AG09309 (cell line): ENCODE measurements at regions not wholly inside any gene's neighbourhood (a gene's known extent, or its start where the extent isn't known, plus 50 kb on each side); places are given as distances from the start of the nearest gene placed in this dataset.

ENCODE experiments used
- DNase-seq: peaks from one replicate; pipeline ENCODE4 v3.0.0-alpha.2; 2010; ENCODE audit warnings: low read depth
- H3K4me3 ChIP-seq: 2 replicates; pipeline ENCODE4 v1.5.1; 2011; ENCODE audit warnings: mild to moderate bottlenecking, low read depth, low read length, moderate library complexity; ENCODE audit not compliant: control insufficient read depth
- TF ChIP-seq, protein P1 (sequence below): IDR thresholded peaks from 2 replicates; pipeline ENCODE4 v1.5.1; 2011; ENCODE audit warnings: mild to moderate bottlenecking, low read depth, low read length, inconsistent platforms; ENCODE audit not compliant: insufficient read depth, control insufficient read depth; ENCODE audit errors: missing control alignments

DNA sequence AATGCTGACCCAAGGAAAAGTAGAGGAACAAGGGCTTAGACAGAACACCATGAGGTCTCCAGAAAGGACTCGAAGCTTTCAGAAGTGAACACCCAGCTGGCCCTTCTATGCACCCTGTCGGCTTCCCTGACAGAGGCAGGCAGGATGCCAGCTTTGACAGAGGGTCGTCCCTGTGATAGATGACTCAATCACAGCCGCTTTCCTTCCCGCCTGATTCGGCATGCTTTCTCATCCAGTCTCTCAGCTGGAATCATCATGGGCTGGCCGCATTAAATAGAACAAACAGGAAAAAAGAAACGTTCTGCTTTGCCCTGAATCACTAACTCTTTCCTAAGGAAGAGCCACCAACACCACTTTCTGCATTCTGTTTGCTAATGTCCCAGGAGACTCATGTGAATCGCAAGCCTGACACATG is 140.3 kb upstream of the RAB12 start:
- no peak overlapping the region for H3K4me3 ChIP-seq
- TF ChIP-seq, protein P1, sequence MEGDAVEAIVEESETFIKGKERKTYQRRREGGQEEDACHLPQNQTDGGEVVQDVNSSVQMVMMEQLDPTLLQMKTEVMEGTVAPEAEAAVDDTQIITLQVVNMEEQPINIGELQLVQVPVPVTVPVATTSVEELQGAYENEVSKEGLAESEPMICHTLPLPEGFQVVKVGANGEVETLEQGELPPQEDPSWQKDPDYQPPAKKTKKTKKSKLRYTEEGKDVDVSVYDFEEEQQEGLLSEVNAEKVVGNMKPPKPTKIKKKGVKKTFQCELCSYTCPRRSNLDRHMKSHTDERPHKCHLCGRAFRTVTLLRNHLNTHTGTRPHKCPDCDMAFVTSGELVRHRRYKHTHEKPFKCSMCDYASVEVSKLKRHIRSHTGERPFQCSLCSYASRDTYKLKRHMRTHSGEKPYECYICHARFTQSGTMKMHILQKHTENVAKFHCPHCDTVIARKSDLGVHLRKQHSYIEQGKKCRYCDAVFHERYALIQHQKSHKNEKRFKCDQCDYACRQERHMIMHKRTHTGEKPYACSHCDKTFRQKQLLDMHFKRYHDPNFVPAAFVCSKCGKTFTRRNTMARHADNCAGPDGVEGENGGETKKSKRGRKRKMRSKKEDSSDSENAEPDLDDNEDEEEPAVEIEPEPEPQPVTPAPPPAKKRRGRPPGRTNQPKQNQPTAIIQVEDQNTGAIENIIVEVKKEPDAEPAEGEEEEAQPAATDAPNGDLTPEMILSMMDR: no peak
- no peak for DNase-seq

- H3K4me3 ChIP-seq: no peak overlapping the region
- peak; percentile 18 for DNase-seq
- TF ChIP-seq, protein P1: no peak
Measured at GRCh38 chr18:8469544-8470130, 139.6 kb upstream of the RAB12 start.

DNA sequence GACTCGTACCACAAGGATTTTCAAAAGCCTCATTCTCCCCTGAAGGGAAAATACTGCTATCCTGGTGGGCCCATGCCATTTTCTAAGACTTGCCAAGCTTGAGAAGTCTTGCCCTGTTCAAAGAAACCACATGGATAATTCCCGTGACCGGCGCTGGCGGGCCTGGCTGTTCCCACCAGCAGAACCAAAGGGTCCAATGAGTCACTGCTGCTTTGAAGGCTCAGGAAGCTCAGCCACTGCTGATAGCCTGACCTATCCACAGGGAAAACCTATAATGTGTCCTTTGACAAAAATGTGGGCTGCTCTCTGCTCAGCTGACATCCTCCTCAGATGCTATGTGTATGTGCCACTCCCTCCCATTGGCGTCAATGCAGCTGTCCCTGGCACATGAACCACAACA is 137.9 kb upstream of the RAB12 start:
- TF ChIP-seq, protein P1: no peak
- H3K4me3 ChIP-seq: no peak overlapping the region
- DNase-seq: no peak

DNA sequence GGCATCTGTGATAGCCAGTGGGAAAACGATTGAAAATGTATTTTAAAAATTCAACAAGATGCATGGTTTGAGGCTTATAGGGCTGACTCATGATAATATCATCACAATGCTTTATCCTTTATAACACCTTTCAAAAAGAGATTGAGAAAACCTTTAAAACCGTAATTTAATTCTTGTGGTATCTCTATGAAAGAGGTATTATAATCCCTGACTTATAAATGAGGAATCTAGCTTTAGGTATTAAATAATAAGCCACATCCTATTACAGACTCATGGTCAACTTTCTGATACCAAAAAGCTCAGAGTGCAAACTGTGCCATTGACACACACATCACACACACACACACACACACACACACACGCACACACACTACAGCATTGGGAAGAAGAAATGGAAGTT is 134.6 kb upstream of the RAB12 start:
- TF ChIP-seq, protein P1: no peak
- H3K4me3 ChIP-seq: no peak overlapping the region
- no peak for DNase-seq

DNA sequence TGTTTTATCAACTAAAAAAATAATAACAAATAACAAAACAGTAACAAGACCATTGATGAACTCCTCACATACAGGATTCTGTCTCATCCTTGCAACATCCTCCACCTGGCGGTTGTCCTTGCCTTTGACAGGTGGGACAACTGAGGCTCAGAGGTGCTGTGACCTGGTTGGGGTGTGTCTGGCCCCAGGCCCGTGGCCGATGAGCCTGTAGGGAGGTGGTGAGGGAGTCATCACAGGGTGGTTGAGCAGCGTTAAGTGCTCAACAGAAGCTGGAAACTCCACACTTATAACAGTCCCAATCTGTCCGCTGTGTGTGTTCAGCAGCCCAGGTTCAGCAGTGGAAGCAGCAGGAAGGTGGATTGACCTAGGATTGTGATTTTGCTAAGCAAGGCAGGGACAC is 131.6 kb upstream of the RAB12 start:
- no peak for DNase-seq
- no peak overlapping the region for H3K4me3 ChIP-seq
- TF ChIP-seq, protein P1: no peak

DNA sequence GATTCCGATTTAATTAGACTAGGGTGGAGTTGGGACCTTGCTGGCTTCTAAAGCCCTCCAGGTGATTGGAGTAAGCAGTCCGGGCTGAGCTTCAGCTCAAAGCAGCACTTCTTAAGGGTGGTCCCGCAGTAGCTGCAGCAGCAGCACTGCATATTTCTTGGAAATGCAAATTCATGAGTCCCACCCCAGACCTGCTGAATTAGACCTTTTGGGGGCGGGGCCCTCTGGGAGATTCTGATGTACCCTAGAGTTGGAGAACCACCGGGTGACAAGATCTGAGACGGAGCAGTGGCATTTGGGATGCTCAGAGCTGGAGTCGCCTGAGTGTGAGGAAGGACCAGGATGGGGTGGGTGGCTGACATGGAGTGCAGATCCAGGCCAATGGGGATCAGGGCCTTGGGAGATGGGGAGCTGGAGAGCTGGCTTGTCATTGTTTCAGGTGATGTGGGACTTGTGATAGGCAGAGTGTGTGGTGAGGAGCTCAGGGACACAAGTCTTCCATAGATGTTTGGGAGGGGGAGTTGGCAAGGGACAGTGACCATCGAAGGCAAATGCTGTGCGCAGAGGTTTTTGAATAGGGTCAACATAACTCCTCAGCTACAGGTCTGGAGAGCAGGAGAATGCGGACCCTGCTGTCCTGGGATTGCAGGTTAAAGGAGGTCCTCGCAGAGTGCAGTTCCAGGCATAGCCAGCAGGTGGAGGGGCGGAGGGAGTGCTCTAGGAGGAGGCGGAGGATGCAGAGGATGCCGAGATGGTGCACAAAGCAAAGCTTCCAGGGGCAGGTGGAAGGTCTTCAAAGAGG is 130.9 kb upstream of the RAB12 start:
- no peak for DNase-seq
- no peak overlapping the region for H3K4me3 ChIP-seq
- TF ChIP-seq, protein P1: peak; percentile 96
